ENCODE measurements at regions not wholly inside any gene's neighbourhood (a gene's known extent, or its start where the extent isn't known, plus 50 kb on each side); places are given as distances from the start of the nearest gene placed in this dataset.

DNA sequence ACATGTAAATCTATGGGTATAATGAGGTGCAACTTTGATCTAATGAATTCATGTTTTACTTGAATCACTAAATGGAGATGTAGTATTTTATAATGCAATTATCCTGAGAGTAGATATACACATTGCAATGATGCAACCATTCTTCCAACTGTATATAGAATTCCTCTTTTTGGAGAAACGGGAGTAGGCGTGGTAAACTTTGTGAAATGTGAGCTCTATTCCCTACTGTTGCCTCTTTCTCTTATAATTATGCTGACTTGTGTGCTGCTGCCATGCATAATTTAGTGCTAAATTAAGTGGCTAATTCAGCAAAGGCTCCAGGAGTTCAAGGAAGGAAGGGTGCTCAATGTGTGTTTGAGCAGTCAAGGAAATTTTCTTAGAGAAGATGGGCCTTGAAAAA is 116.6 kb upstream of the SLC35B3 start:
- ChIA-PET CTCF (no interaction called here), POLR2A (no interaction called here)
- intact Hi-C loops (cut with micrococcal nuclease; ENCODE audit: unreplicated experiment) = no loop called here
- no peak overlapping the region for H3K27ac ChIP-seq (ENCODE audit: low read length)
- ATAC-seq (no peak), DNase-seq (ENCODE audit: low read depth, low spot score) (no peak)
- H3K4me1 ChIP-seq (ENCODE audit: control insufficient read depth, insufficient read depth, low read length) = no peaks in the 10 kb centered on the region
- no peaks in the 10 kb centered on the region for H3K36me3 ChIP-seq (ENCODE audit: control insufficient read depth, insufficient read depth, low read length)
- TF ChIP-seq TCF7L2 (IDR thresholded peaks at IDR 0.05; ENCODE audit: low read depth, low read length) = no peak
- TF ChIP-seq, protein P1, sequence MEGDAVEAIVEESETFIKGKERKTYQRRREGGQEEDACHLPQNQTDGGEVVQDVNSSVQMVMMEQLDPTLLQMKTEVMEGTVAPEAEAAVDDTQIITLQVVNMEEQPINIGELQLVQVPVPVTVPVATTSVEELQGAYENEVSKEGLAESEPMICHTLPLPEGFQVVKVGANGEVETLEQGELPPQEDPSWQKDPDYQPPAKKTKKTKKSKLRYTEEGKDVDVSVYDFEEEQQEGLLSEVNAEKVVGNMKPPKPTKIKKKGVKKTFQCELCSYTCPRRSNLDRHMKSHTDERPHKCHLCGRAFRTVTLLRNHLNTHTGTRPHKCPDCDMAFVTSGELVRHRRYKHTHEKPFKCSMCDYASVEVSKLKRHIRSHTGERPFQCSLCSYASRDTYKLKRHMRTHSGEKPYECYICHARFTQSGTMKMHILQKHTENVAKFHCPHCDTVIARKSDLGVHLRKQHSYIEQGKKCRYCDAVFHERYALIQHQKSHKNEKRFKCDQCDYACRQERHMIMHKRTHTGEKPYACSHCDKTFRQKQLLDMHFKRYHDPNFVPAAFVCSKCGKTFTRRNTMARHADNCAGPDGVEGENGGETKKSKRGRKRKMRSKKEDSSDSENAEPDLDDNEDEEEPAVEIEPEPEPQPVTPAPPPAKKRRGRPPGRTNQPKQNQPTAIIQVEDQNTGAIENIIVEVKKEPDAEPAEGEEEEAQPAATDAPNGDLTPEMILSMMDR (IDR thresholded peaks at IDR 0.05) = no peak
- H3K4me3 ChIP-seq (ENCODE audit: low read depth in 2 of 2, low read length in 2 of 2) = no peak overlapping the region
- no TSS peak for BruUV-seq (replicated peaks)
- no peaks in the 10 kb centered on the region; the same call in 1 of the 2 replicates for H3K27me3 ChIP-seq (ENCODE audit: control insufficient read depth, insufficient read depth, low read length)
- in situ Hi-C loops (cut with HindIII; ENCODE audit: low pct_unique_long_range_greater_than_20kb, low sequenced_read_pairs) = no loop called here
- no peaks in the 10 kb centered on the region for H3K9me3 ChIP-seq (ENCODE audit: control insufficient read depth, insufficient read depth, low read depth, low read length)

DNA sequence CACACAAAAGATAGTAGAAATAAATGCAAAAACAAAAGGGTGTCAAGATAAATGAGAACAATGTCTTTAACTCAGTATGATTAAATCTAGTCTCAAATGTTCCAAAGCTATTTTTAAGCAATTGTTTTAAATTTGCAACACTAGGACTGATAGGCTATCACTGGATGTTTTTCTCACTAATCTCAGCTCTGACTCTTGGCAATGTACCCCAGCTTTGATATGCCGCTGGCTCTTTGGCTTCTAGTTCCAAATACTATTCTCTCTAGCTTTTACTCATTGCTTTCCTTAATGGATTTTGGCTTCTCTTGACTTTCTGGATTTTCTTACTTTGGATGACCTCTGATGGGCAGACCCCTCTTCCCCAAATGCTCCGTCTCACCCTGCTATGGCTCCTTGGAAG is 116.0 kb upstream of the SLC35B3 start:
- ATAC-seq (no peak), DNase-seq (ENCODE audit: low read depth, low spot score) (no peak)
- ChIA-PET POLR2A (no interaction called here), CTCF (no interaction called here)
- no peak overlapping the region for H3K27ac ChIP-seq (ENCODE audit: low read length)
- in situ Hi-C loops (cut with HindIII; ENCODE audit: low pct_unique_long_range_greater_than_20kb, low sequenced_read_pairs) (no loop called here), intact Hi-C loops (cut with micrococcal nuclease; ENCODE audit: unreplicated experiment) (no loop called here)
- H3K9me3 ChIP-seq (ENCODE audit: control insufficient read depth, insufficient read depth, low read depth, low read length) = no peaks in the 10 kb centered on the region
- no peaks in the 10 kb centered on the region; the same call in 1 of the 2 replicates for H3K27me3 ChIP-seq (ENCODE audit: control insufficient read depth, insufficient read depth, low read length)
- no peak overlapping the region for H3K4me3 ChIP-seq (ENCODE audit: low read depth in 2 of 2, low read length in 2 of 2)
- no peak for TF ChIP-seq POLR2AphosphoS5 (IDR thresholded peaks at IDR 0.05; ENCODE audit: low read depth, low read length)
- no peak for TF ChIP-seq SIN3A (IDR thresholded peaks at IDR 0.05; ENCODE audit: borderline replicate concordance, insufficient read depth, low read depth, low read length)
- TF ChIP-seq, protein P1 (IDR thresholded peaks at IDR 0.05) = no peak
- TF ChIP-seq, protein P2, sequence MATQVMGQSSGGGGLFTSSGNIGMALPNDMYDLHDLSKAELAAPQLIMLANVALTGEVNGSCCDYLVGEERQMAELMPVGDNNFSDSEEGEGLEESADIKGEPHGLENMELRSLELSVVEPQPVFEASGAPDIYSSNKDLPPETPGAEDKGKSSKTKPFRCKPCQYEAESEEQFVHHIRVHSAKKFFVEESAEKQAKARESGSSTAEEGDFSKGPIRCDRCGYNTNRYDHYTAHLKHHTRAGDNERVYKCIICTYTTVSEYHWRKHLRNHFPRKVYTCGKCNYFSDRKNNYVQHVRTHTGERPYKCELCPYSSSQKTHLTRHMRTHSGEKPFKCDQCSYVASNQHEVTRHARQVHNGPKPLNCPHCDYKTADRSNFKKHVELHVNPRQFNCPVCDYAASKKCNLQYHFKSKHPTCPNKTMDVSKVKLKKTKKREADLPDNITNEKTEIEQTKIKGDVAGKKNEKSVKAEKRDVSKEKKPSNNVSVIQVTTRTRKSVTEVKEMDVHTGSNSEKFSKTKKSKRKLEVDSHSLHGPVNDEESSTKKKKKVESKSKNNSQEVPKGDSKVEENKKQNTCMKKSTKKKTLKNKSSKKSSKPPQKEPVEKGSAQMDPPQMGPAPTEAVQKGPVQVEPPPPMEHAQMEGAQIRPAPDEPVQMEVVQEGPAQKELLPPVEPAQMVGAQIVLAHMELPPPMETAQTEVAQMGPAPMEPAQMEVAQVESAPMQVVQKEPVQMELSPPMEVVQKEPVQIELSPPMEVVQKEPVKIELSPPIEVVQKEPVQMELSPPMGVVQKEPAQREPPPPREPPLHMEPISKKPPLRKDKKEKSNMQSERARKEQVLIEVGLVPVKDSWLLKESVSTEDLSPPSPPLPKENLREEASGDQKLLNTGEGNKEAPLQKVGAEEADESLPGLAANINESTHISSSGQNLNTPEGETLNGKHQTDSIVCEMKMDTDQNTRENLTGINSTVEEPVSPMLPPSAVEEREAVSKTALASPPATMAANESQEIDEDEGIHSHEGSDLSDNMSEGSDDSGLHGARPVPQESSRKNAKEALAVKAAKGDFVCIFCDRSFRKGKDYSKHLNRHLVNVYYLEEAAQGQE (IDR thresholded peaks at IDR 0.05; ENCODE audit: insufficient read depth in 1 of 2, low read depth in 2 of 2, low read length in 1 of 2) = no peak
- no peak for TF ChIP-seq TCF7L2 (IDR thresholded peaks at IDR 0.05; ENCODE audit: low read depth, low read length)
- no peaks in the 10 kb centered on the region for H3K36me3 ChIP-seq (ENCODE audit: control insufficient read depth, insufficient read depth, low read length)
- H3K4me1 ChIP-seq (ENCODE audit: control insufficient read depth, insufficient read depth, low read length) = no peaks in the 10 kb centered on the region
- no TSS peak for BruUV-seq (replicated peaks)

All from Panc1 (cell line).